ENCODE measurements at regions not wholly inside any gene's neighbourhood (a gene's known extent, or its start where the extent isn't known, plus 50 kb on each side); places are given as distances from the start of the nearest gene placed in this dataset.

GRCh38 chr12:105980085-105980484 is 158.7 kb downstream of the NUAK1 start:
- H3K4me3 ChIP-seq (replicated peaks in 1 of 2; ENCODE audit: low read depth in 1 of 2, low read length in 2 of 2): no peak overlapping the region
- no peak overlapping the region for H3K9ac ChIP-seq (ENCODE audit: low read length)
- H3K79me2 ChIP-seq (ENCODE audit: insufficient read depth, low read length): no peaks in the 10 kb centered on the region
- TF ChIP-seq EZH2 (IDR thresholded peaks at IDR 0.05): no peak
- TF ChIP-seq CBX3 (IDR thresholded peaks at IDR 0.05; ENCODE audit: low read depth): no peak
- no peak for TF ChIP-seq ZNF274 (IDR thresholded peaks at IDR 0.05; ENCODE audit: low read depth, low read length)
- TF ChIP-seq YY1 (IDR thresholded peaks at IDR 0.05; ENCODE audit: extremely low read depth, insufficient replicate concordance, low read depth, low read length): no peak
- TF ChIP-seq JUND (IDR thresholded peaks at IDR 0.05): no peak
- no peak for TF ChIP-seq CEBPB (IDR thresholded peaks at IDR 0.05; ENCODE audit: low read depth)
- TF ChIP-seq SP1 (IDR thresholded peaks at IDR 0.05; ENCODE audit: low read depth): no peak
- TF ChIP-seq REST (IDR thresholded peaks at IDR 0.05; ENCODE audit: low read depth): no peak
- TF ChIP-seq EGR1 (IDR thresholded peaks at IDR 0.05; ENCODE audit: low read depth): no peak
- TF ChIP-seq, protein P1, sequence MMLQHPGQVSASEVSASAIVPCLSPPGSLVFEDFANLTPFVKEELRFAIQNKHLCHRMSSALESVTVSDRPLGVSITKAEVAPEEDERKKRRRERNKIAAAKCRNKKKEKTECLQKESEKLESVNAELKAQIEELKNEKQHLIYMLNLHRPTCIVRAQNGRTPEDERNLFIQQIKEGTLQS (IDR thresholded peaks at IDR 0.05): no peak
- no peak for TF ChIP-seq FOSL1 (IDR thresholded peaks at IDR 0.05; ENCODE audit: low read depth)
- TF ChIP-seq SIN3A (IDR thresholded peaks at IDR 0.05; ENCODE audit: low read depth): no peak
- TF ChIP-seq CTCF (IDR thresholded peaks at IDR 0.05 in 2 of 3, conservative IDR thresholded peaks at IDR 0.05 in 1 of 3; ENCODE audit: borderline replicate concordance in 1 of 3, insufficient read depth in 1 of 3, low read depth in 2 of 3, low read length in 2 of 3): no peak
- no peak for TF ChIP-seq ZBTB33 (IDR thresholded peaks at IDR 0.05; ENCODE audit: extremely low read depth, insufficient replicate concordance, low read length)
- RAD21 ChIA-PET (ENCODE audit: low non-redundant PET in 1 of 2, low total read pairs in 2 of 2, uncharacterized antibody in 2 of 2, unreplicated experiment in 2 of 2): no interaction called here
- no TSS peak for BruUV-seq (replicated peaks)
- H3K9me3 ChIP-seq (ENCODE audit: control insufficient read depth in 1 of 2, insufficient read depth in 1 of 2, low read depth in 1 of 2, low read length in 2 of 2): no peaks in the 10 kb centered on the region
- H3K9me2 ChIP-seq (ENCODE audit: insufficient read depth): no peaks in the 10 kb centered on the region
- POLR2A ChIA-PET: no interaction called here
- no peak overlapping the region for H2AFZ ChIP-seq (ENCODE audit: low read depth, low read length, poor library complexity, severe bottlenecking)
- no peak for DNase-seq (ENCODE audit: low read depth, low spot score)
- CTCF ChIA-PET: no interaction called here
- no peaks in the 10 kb centered on the region for H3K36me3 ChIP-seq (ENCODE audit: control insufficient read depth in 1 of 2, insufficient read depth in 2 of 2, low read length in 2 of 2)
- no peaks in the 10 kb centered on the region for H4K20me1 ChIP-seq (ENCODE audit: insufficient read depth)
- intact Hi-C loops (cut with micrococcal nuclease): no loop called here
- ATAC-seq: no peak
- no peaks in the 10 kb centered on the region for H3K4me1 ChIP-seq (ENCODE audit: control insufficient read depth in 1 of 2, insufficient read depth in 2 of 2, low read length in 2 of 2)
- H3K27me3 ChIP-seq (ENCODE audit: insufficient read depth, low read length): 0 out of 2 replicates have a peak, but pooled peaks cover 14% of the 10 kb centered on the region
- H3K4me2 ChIP-seq (ENCODE audit: low read length): no peak overlapping the region
- no peak overlapping the region for H3K27ac ChIP-seq (ENCODE audit: low read depth, low read length)
